Brain microvascular endothelial cell (primary cell): ENCODE measurements at regions not wholly inside any gene's neighbourhood (a gene's known extent, or its start where the extent isn't known, plus 50 kb on each side); places are given as distances from the start of the nearest gene placed in this dataset.

Experiments used
- DNase-seq: peaks from one replicate; pipeline ENCODE4 v3.0.0-alpha.2; 2020
- H3K27ac ChIP-seq: fragments of 250-450 bp; sonication (Bioruptor Pico); 2 replicates; pipeline ENCODE4 v1.5.1; 2020; ENCODE audit warnings: mild to moderate bottlenecking, moderate library complexity
- H3K27me3 ChIP-seq: fragments of 250-450 bp; sonication (Bioruptor Pico); replicated peaks from 2 replicates; pipeline ENCODE4 v1.5.1; 2020; ENCODE audit warnings: mild to moderate bottlenecking
- H3K36me3 ChIP-seq: fragments of 250-450 bp; sonication (Bioruptor Pico); replicated peaks from 2 replicates; pipeline ENCODE4 v1.5.1; 2020; ENCODE audit warnings: mild to moderate bottlenecking
- H3K4me3 ChIP-seq: 2 replicates; pipeline ENCODE4 v1.5.1; 2011; ENCODE audit warnings: low read depth, mild to moderate bottlenecking, control low read depth, low read length, moderate library complexity
- CTCF ChIP-seq: IDR thresholded peaks from 2 replicates; pipeline ENCODE4 v1.5.1; 2011; ENCODE audit warnings: low read depth, mild to moderate bottlenecking, moderate library complexity, low read length, control low read depth, inconsistent platforms; ENCODE audit errors: missing control alignments
- in situ Hi-C: cut with HindIII; loops from 2 replicates; pipeline ENCODE4 v1.10.0; 2017; ENCODE audit warnings: low sequenced_read_pairs, low pct_ligation_motif_present

GRCh38 chr22:27554106-27554811 is 247.3 kb downstream of the MN1 start:
- Histone ChIP-seq H3K27ac (no peak overlapping the region), H3K27me3 (no peaks in the 10 kb centered on the region), H3K4me3 (no peak overlapping the region), H3K36me3 (no peaks in the 10 kb centered on the region)
- no peak for DNase-seq
- TF ChIP-seq CTCF, result no peak
- in situ Hi-C loops, result no loop called here

- Histone ChIP-seq H3K4me3 (no peak overlapping the region), H3K27me3 (no peaks in the 10 kb centered on the region), H3K36me3 (no peaks in the 10 kb centered on the region), H3K27ac (no peak overlapping the region)
- in situ Hi-C loops, result no loop called here
- TF ChIP-seq CTCF, result no peak
- no peak for DNase-seq
Observed at GRCh38 chr22:27554841-27555456, 246.6 kb downstream of the MN1 start.

- no peaks in the 10 kb centered on the region for H3K27me3 ChIP-seq
- DNase-seq, result no peak
- no peaks in the 10 kb centered on the region for H3K36me3 ChIP-seq
- no peak overlapping the region for H3K27ac ChIP-seq
- in situ Hi-C loops, result no loop called here
- TF ChIP-seq CTCF, result no peak
- H3K4me3 ChIP-seq, result no peak overlapping the region
Observed at GRCh38 chr22:27556371-27556770, 245.2 kb downstream of the MN1 start.

- Histone ChIP-seq H3K4me3 (no peak overlapping the region), H3K27ac (no peak overlapping the region), H3K27me3 (no peaks in the 10 kb centered on the region), H3K36me3 (no peaks in the 10 kb centered on the region)
- no peak for DNase-seq
- in situ Hi-C loops, result no loop called here
- no peak for TF ChIP-seq CTCF
Observed at GRCh38 chr22:27557286-27558008, 244.1 kb downstream of the MN1 start.

- TF ChIP-seq CTCF, result no peak
- DNase-seq, result no peak
- Histone ChIP-seq H3K27me3 (no peaks in the 10 kb centered on the region), H3K4me3 (no peak overlapping the region), H3K36me3 (no peaks in the 10 kb centered on the region), H3K27ac (no peak overlapping the region)
- in situ Hi-C loops, result no loop called here
Observed at GRCh38 chr22:27558658-27559371, 242.7 kb downstream of the MN1 start.
